CD8-positive, alpha-beta memory T cell (primary cell): ENCODE measurements at regions not wholly inside any gene's neighbourhood (a gene's known extent, or its start where the extent isn't known, plus 50 kb on each side); places are given as distances from the start of the nearest gene placed in this dataset.

ENCODE experiments used
- CTCF ChIA-PET: fragments of 350-600 bp; sonication (Branson Sonifier 250); formaldehyde crosslinking; loops from one replicate; lab custom pipeline; 2021; ENCODE audit warnings: antibody characterized with exemption; lab: Charles Lee
- POLR2A ChIA-PET: fragments of 350-600 bp; sonication (Branson Sonifier 250); formaldehyde crosslinking; loops from one replicate; lab custom pipeline; 2021; ENCODE audit warnings: antibody characterized with exemption; lab: Charles Lee
- DNase-seq, 5 donors: peaks; one replicate each; pipeline versions ENCODE4 v3.0.0 to v3.0.0-alpha.2; 2020 to 2022; ENCODE audit warnings: mixed read lengths in 1 of 5
- H3K27ac ChIP-seq: one replicate; pipeline ENCODE4 v1.7.0; 2013; ENCODE audit warnings: low read depth, mild to moderate bottlenecking, low read length, moderate library complexity
- H3K27me3 ChIP-seq: 2 replicates; pipeline ENCODE4 v1.7.0; 2013; ENCODE audit warnings: low read length, mild to moderate bottlenecking; ENCODE audit not compliant: insufficient read depth, poor library complexity, severe bottlenecking
- H3K36me3 ChIP-seq: 2 replicates; pipeline ENCODE4 v1.7.0; 2013; ENCODE audit warnings: mild to moderate bottlenecking, low read length, moderate library complexity; ENCODE audit not compliant: insufficient read depth
- H3K4me1 ChIP-seq: 2 replicates; pipeline ENCODE4 v1.7.0; 2013; ENCODE audit warnings: mild to moderate bottlenecking, low read length, moderate library complexity; ENCODE audit not compliant: insufficient read depth
- H3K4me3 ChIP-seq: 2 replicates; pipeline ENCODE4 v1.7.0; 2013; ENCODE audit warnings: mild to moderate bottlenecking, low read length
- H3K9me3 ChIP-seq: 2 replicates; pipeline ENCODE4 v1.7.0; 2013; ENCODE audit warnings: mild to moderate bottlenecking, low read length
- H3K27ac Mint-ChIP-seq, 8 donors: one replicate each; pipeline ENCODE4 v1.8.0; 2020 to 2021; ENCODE audit warnings: mixed read lengths in 8 of 8, mild to moderate bottlenecking in 6 of 8, inconsistent platforms in 3 of 8, moderate library complexity in 3 of 8
- H3K27me3 Mint-ChIP-seq, 2 donors: one replicate each; pipeline ENCODE4 v1.8.0; 2020 to 2021; ENCODE audit warnings: mixed read lengths in 2 of 2, mild to moderate bottlenecking in 1 of 2, moderate library complexity in 1 of 2
- H3K36me3 Mint-ChIP-seq, 3 donors: one replicate each; pipeline ENCODE4 v1.8.0; 2020 to 2021; ENCODE audit warnings: mixed read lengths in 3 of 3, inconsistent platforms in 1 of 3, mild to moderate bottlenecking in 1 of 3
- H3K4me1 Mint-ChIP-seq, 3 donors: one replicate each; pipeline ENCODE4 v1.8.0; 2020 to 2021; ENCODE audit warnings: mixed read lengths in 3 of 3, inconsistent platforms in 1 of 3, mild to moderate bottlenecking in 1 of 3
- H3K4me3 Mint-ChIP-seq, 7 donors: one replicate each; pipeline ENCODE4 v1.8.0; 2020 to 2021; ENCODE audit warnings: mixed read lengths in 7 of 7, mild to moderate bottlenecking in 6 of 7, moderate library complexity in 4 of 7, inconsistent platforms in 2 of 7
- H3K9me3 Mint-ChIP-seq, 5 donors: one replicate each; pipeline ENCODE4 v1.8.0; 2020 to 2022; ENCODE audit warnings: mixed read lengths in 5 of 5, mild to moderate bottlenecking in 3 of 5, moderate library complexity in 2 of 5, inconsistent platforms in 1 of 5

GRCh38 chr16:59392911-59393310 is 658.8 kb upstream of the GOT2 start:
- Histone ChIP-seq H3K4me3 (no peak overlapping the region), H3K9me3 (no peaks in the 10 kb centered on the region), H3K27me3 (no peaks in the 10 kb centered on the region), H3K36me3 (no peaks in the 10 kb centered on the region), H3K27ac (no peak overlapping the region), H3K4me1 (no peaks in the 10 kb centered on the region)
- CTCF ChIA-PET: interaction anchor here (1.0 kb wide), 1 partner anchor 13 kb away, joined by 4 read pairs; no protein-coding TSS in a partner anchor
- H3K4me1 Mint-ChIP-seq: no peaks in the 10 kb centered on the region
- no peak overlapping the region for H3K27ac Mint-ChIP-seq
- no peak overlapping the region for H3K4me3 Mint-ChIP-seq
- H3K36me3 Mint-ChIP-seq: no peaks in the 10 kb centered on the region
- H3K27me3 Mint-ChIP-seq: no peaks in the 10 kb centered on the region
- H3K9me3 Mint-ChIP-seq: peaks cover 11 to 25% (median 18%) of the 10 kb centered on the region in 5 donors
- no peak for DNase-seq
- POLR2A ChIA-PET: no interaction called here

- no peaks in the 10 kb centered on the region for H3K27me3 Mint-ChIP-seq
- DNase-seq: no peak
- Histone ChIP-seq H3K36me3 (no peaks in the 10 kb centered on the region), H3K9me3 (no peaks in the 10 kb centered on the region), H3K4me1 (no peaks in the 10 kb centered on the region), H3K27ac (no peak overlapping the region), H3K4me3 (no peak overlapping the region), H3K27me3 (no peaks in the 10 kb centered on the region)
- POLR2A ChIA-PET: no interaction called here
- no peaks in the 10 kb centered on the region for H3K4me1 Mint-ChIP-seq
- H3K27ac Mint-ChIP-seq: no peak overlapping the region
- no peak overlapping the region for H3K4me3 Mint-ChIP-seq
- peaks cover 11 to 24% (median 15%) of the 10 kb centered on the region in 5 donors for H3K9me3 Mint-ChIP-seq
- CTCF ChIA-PET: interaction anchor here (1.0 kb wide), 1 partner anchor 12 kb away, joined by 4 read pairs; no protein-coding TSS in a partner anchor
- no peaks in the 10 kb centered on the region for H3K36me3 Mint-ChIP-seq
Measured at GRCh38 chr16:59391617-59392364, 657.7 kb upstream of the GOT2 start.

- no peak for DNase-seq
- no peaks in the 10 kb centered on the region for H3K4me1 Mint-ChIP-seq
- H3K4me3 Mint-ChIP-seq: no peak overlapping the region
Measured at GRCh38 chr16:59385959-59386358, 651.8 kb upstream of the GOT2 start.

GRCh38 chr16:59385491-59385890 is 651.4 kb upstream of the GOT2 start:
- ChIA-PET POLR2A (no interaction called here), CTCF (no interaction called here)
- Mint-ChIP-seq H3K27me3 (no peaks in the 10 kb centered on the region), H3K4me1 (no peaks in the 10 kb centered on the region), H3K4me3 (no peak overlapping the region), H3K9me3 (peaks cover 5 to 17% (median 13%) of the 10 kb centered on the region in 5 donors), H3K27ac (no peak overlapping the region), H3K36me3 (no peaks in the 10 kb centered on the region)
- no peak for DNase-seq
- Histone ChIP-seq H3K4me1 (no peaks in the 10 kb centered on the region), H3K36me3 (no peaks in the 10 kb centered on the region), H3K4me3 (no peak overlapping the region), H3K27me3 (no peaks in the 10 kb centered on the region), H3K9me3 (no peaks in the 10 kb centered on the region), H3K27ac (no peak overlapping the region)

More at GRCh38 chr16:59385959-59386358, 651.8 kb upstream of the GOT2 start:
- Histone ChIP-seq H3K4me1 (no peaks in the 10 kb centered on the region), H3K27ac (no peak overlapping the region), H3K27me3 (no peaks in the 10 kb centered on the region), H3K4me3 (no peak overlapping the region), H3K9me3 (no peaks in the 10 kb centered on the region), H3K36me3 (no peaks in the 10 kb centered on the region)
- Mint-ChIP-seq H3K27me3 (no peaks in the 10 kb centered on the region), H3K27ac (no peak overlapping the region), H3K36me3 (no peaks in the 10 kb centered on the region), H3K9me3 (peaks cover 8 to 21% (median 13%) of the 10 kb centered on the region in 5 donors)
- ChIA-PET POLR2A (no interaction called here), CTCF (no interaction called here)

- ChIA-PET CTCF (no interaction called here), POLR2A (no interaction called here)
- Mint-ChIP-seq H3K4me3 (no peak overlapping the region), H3K27me3 (no peaks in the 10 kb centered on the region), H3K36me3 (no peaks in the 10 kb centered on the region), H3K9me3 (peaks cover 0 to 32% (median 7%) of the 10 kb centered on the region in 5 donors), H3K27ac (no peak overlapping the region), H3K4me1 (no peaks in the 10 kb centered on the region)
- DNase-seq: no peak
- Histone ChIP-seq H3K9me3 (no peaks in the 10 kb centered on the region), H3K27me3 (no peaks in the 10 kb centered on the region), H3K36me3 (no peaks in the 10 kb centered on the region), H3K4me1 (no peaks in the 10 kb centered on the region), H3K4me3 (no peak overlapping the region), H3K27ac (no peak overlapping the region)
Measured at GRCh38 chr16:59373632-59374031, 639.5 kb upstream of the GOT2 start.

- DNase-seq: no peak
- H3K27me3 ChIP-seq: no peaks in the 10 kb centered on the region
- H3K4me3 ChIP-seq: no peak overlapping the region
- H3K9me3 ChIP-seq: no peaks in the 10 kb centered on the region
- POLR2A ChIA-PET: no interaction called here
- Mint-ChIP-seq H3K4me3 (no peak overlapping the region), H3K27me3 (no peaks in the 10 kb centered on the region), H3K9me3 (peaks cover 0 to 36% (median 6%) of the 10 kb centered on the region in 5 donors), H3K27ac (no peak overlapping the region), H3K4me1 (no peaks in the 10 kb centered on the region), H3K36me3 (no peaks in the 10 kb centered on the region)
- H3K4me1 ChIP-seq: no peaks in the 10 kb centered on the region
- H3K36me3 ChIP-seq: no peaks in the 10 kb centered on the region
- H3K27ac ChIP-seq: no peak overlapping the region
- CTCF ChIA-PET: no interaction called here
Measured at GRCh38 chr16:59370717-59371116, 636.6 kb upstream of the GOT2 start.

- no peak for DNase-seq
- Histone ChIP-seq H3K27ac (no peak overlapping the region), H3K27me3 (no peaks in the 10 kb centered on the region), H3K4me1 (no peaks in the 10 kb centered on the region), H3K4me3 (no peak overlapping the region), H3K9me3 (no peaks in the 10 kb centered on the region), H3K36me3 (no peaks in the 10 kb centered on the region)
- Mint-ChIP-seq H3K4me1 (no peaks in the 10 kb centered on the region), H3K27me3 (no peaks in the 10 kb centered on the region), H3K9me3 (peaks cover 0 to 24% (median 4%) of the 10 kb centered on the region in 5 donors), H3K27ac (no peak overlapping the region), H3K4me3 (no peak overlapping the region), H3K36me3 (no peaks in the 10 kb centered on the region)
- CTCF ChIA-PET: no interaction called here
- POLR2A ChIA-PET: no interaction called here
Measured at GRCh38 chr16:59369523-59369922, 635.4 kb upstream of the GOT2 start.

GRCh38 chr16:59368586-59368985 is 634.5 kb upstream of the GOT2 start:
- Mint-ChIP-seq H3K4me1 (no peaks in the 10 kb centered on the region), H3K9me3 (peaks cover 0 to 22% (median 4%) of the 10 kb centered on the region in 5 donors), H3K27ac (no peak overlapping the region), H3K36me3 (no peaks in the 10 kb centered on the region), H3K4me3 (no peak overlapping the region), H3K27me3 (no peaks in the 10 kb centered on the region)
- Histone ChIP-seq H3K9me3 (no peaks in the 10 kb centered on the region), H3K36me3 (no peaks in the 10 kb centered on the region), H3K4me3 (no peak overlapping the region), H3K27me3 (no peaks in the 10 kb centered on the region), H3K4me1 (no peaks in the 10 kb centered on the region), H3K27ac (no peak overlapping the region)
- no peak for DNase-seq
- ChIA-PET CTCF (no interaction called here), POLR2A (no interaction called here)
